ENCODE measurements at regions not wholly inside any gene's neighbourhood (a gene's known extent, or its start where the extent isn't known, plus 50 kb on each side); places are given as distances from the start of the nearest gene placed in this dataset.

GRCh38 chr6:98590136-98590681 lies 244.2 kb upstream of the POU3F2 start:
- no peaks in the 10 kb centered on the region for H3K9me3 ChIP-seq (ENCODE audit: control insufficient read depth, insufficient read depth, low read length)
- H3K9me2 ChIP-seq (replicated peaks; ENCODE audit: control insufficient read depth, low read length) = no peaks in the 10 kb centered on the region
- no peak overlapping the region for H3K4me2 ChIP-seq (ENCODE audit: low read length)
- no peak overlapping the region for H3K27ac ChIP-seq (ENCODE audit: low read depth, low read length)
- no peaks in the 10 kb centered on the region for H3K4me1 ChIP-seq (ENCODE audit: control insufficient read depth, low read length)
- no peaks in the 10 kb centered on the region for H3K27me3 ChIP-seq (ENCODE audit: control insufficient read depth, low read length)
- H3K79me2 ChIP-seq (ENCODE audit: control insufficient read depth, low read length) = no peaks in the 10 kb centered on the region
- no peaks in the 10 kb centered on the region for H4K20me1 ChIP-seq (ENCODE audit: control insufficient read depth, insufficient read depth, low read depth, low read length)
- no peaks in the 10 kb centered on the region for H3K36me3 ChIP-seq (ENCODE audit: control insufficient read depth, low read length)
- no peak for TF ChIP-seq EZH2phosphoT487 (IDR thresholded peaks at IDR 0.05; ENCODE audit: borderline replicate concordance, low read length)
- H3F3A ChIP-seq (ENCODE audit: control insufficient read depth, insufficient read depth) = no peaks in the 10 kb centered on the region
- no peak overlapping the region for H3K4me3 ChIP-seq (ENCODE audit: low read length)

- Histone ChIP-seq H3F3A (ENCODE audit: control insufficient read depth, insufficient read depth) (no peaks in the 10 kb centered on the region), H3K27me3 (ENCODE audit: control insufficient read depth, low read length) (no peaks in the 10 kb centered on the region), H3K4me1 (ENCODE audit: control insufficient read depth, low read length) (no peaks in the 10 kb centered on the region), H3K36me3 (ENCODE audit: control insufficient read depth, low read length) (no peaks in the 10 kb centered on the region), H3K79me2 (ENCODE audit: control insufficient read depth, low read length) (no peaks in the 10 kb centered on the region), H3K27ac (ENCODE audit: low read depth, low read length) (no peak overlapping the region), H3K9me3 (ENCODE audit: control insufficient read depth, insufficient read depth, low read length) (no peaks in the 10 kb centered on the region), H3K9me2 (replicated peaks; ENCODE audit: control insufficient read depth, low read length) (no peaks in the 10 kb centered on the region), H3K4me2 (ENCODE audit: low read length) (no peak overlapping the region), H3K4me3 (ENCODE audit: low read length) (no peak overlapping the region), H4K20me1 (ENCODE audit: control insufficient read depth, insufficient read depth, low read depth, low read length) (no peaks in the 10 kb centered on the region)
- TF ChIP-seq CTCF (IDR thresholded peaks at IDR 0.05; ENCODE audit: low read depth, low read length, poor library complexity, severe bottlenecking) (no peak), EZH2phosphoT487 (IDR thresholded peaks at IDR 0.05; ENCODE audit: borderline replicate concordance, low read length) (no peak)
Measured at GRCh38 chr6:98590997-98591396, 243.4 kb upstream of the POU3F2 start.

- no peak overlapping the region for H3K27ac ChIP-seq (ENCODE audit: low read depth, low read length)
- H3K9me2 ChIP-seq (replicated peaks; ENCODE audit: control insufficient read depth, low read length) = no peaks in the 10 kb centered on the region
Measured at GRCh38 chr6:98593676-98594075, 240.7 kb upstream of the POU3F2 start.

More at GRCh38 chr6:98593676-98594075, 240.7 kb upstream of the POU3F2 start:
- H3K27me3 ChIP-seq (ENCODE audit: control insufficient read depth, low read length) = no peaks in the 10 kb centered on the region
- no peaks in the 10 kb centered on the region for H4K20me1 ChIP-seq (ENCODE audit: control insufficient read depth, insufficient read depth, low read depth, low read length)
- TF ChIP-seq EZH2phosphoT487 (IDR thresholded peaks at IDR 0.05; ENCODE audit: borderline replicate concordance, low read length) (no peak), CTCF (IDR thresholded peaks at IDR 0.05; ENCODE audit: low read depth, low read length, poor library complexity, severe bottlenecking) (no peak)
- H3K4me1 ChIP-seq (ENCODE audit: control insufficient read depth, low read length) = no peaks in the 10 kb centered on the region
- H3K9me3 ChIP-seq (ENCODE audit: control insufficient read depth, insufficient read depth, low read length) = no peaks in the 10 kb centered on the region
- H3F3A ChIP-seq (ENCODE audit: control insufficient read depth, insufficient read depth) = no peaks in the 10 kb centered on the region
- H3K4me3 ChIP-seq (ENCODE audit: low read length) = no peak overlapping the region
- no peaks in the 10 kb centered on the region for H3K36me3 ChIP-seq (ENCODE audit: control insufficient read depth, low read length)
- no peaks in the 10 kb centered on the region for H3K79me2 ChIP-seq (ENCODE audit: control insufficient read depth, low read length)
- H3K4me2 ChIP-seq (ENCODE audit: low read length) = no peak overlapping the region
